ENCODE measurements at regions not wholly inside any gene's neighbourhood (a gene's known extent, or its start where the extent isn't known, plus 50 kb on each side); places are given as distances from the start of the nearest gene placed in this dataset.

- TF ChIP-seq, protein P1, sequence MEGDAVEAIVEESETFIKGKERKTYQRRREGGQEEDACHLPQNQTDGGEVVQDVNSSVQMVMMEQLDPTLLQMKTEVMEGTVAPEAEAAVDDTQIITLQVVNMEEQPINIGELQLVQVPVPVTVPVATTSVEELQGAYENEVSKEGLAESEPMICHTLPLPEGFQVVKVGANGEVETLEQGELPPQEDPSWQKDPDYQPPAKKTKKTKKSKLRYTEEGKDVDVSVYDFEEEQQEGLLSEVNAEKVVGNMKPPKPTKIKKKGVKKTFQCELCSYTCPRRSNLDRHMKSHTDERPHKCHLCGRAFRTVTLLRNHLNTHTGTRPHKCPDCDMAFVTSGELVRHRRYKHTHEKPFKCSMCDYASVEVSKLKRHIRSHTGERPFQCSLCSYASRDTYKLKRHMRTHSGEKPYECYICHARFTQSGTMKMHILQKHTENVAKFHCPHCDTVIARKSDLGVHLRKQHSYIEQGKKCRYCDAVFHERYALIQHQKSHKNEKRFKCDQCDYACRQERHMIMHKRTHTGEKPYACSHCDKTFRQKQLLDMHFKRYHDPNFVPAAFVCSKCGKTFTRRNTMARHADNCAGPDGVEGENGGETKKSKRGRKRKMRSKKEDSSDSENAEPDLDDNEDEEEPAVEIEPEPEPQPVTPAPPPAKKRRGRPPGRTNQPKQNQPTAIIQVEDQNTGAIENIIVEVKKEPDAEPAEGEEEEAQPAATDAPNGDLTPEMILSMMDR (IDR thresholded peaks at IDR 0.05; ENCODE audit: insufficient read depth, low read length): no peak
- no peak for TF ChIP-seq REST (IDR thresholded peaks at IDR 0.05; ENCODE audit: insufficient replicate concordance, low read depth)
Observed at GRCh38 chr5:50947906-50948683, 281.7 kb downstream of the PARP8 start.
